ENCODE measurements at regions not wholly inside any gene's neighbourhood (a gene's known extent, or its start where the extent isn't known, plus 50 kb on each side); places are given as distances from the start of the nearest gene placed in this dataset.

- TF ChIP-seq POLR2A (IDR thresholded peaks at IDR 0.05; ENCODE audit: low read length) (no peak), GATA1 (IDR thresholded peaks at IDR 0.05; ENCODE audit: low read depth, low read length) (no peak)
Observed at GRCh38 chr5:68822796-68823195, 271.0 kb upstream of the SLC30A5 start.
